ENCODE measurements at regions not wholly inside any gene's neighbourhood (a gene's known extent, or its start where the extent isn't known, plus 50 kb on each side); places are given as distances from the start of the nearest gene placed in this dataset.
"Not testable (repeated sequence)": the region's sequence is repeated elsewhere in the genome, so short reads cannot be mapped to it uniquely, and the experiment has no call there.

DNA sequence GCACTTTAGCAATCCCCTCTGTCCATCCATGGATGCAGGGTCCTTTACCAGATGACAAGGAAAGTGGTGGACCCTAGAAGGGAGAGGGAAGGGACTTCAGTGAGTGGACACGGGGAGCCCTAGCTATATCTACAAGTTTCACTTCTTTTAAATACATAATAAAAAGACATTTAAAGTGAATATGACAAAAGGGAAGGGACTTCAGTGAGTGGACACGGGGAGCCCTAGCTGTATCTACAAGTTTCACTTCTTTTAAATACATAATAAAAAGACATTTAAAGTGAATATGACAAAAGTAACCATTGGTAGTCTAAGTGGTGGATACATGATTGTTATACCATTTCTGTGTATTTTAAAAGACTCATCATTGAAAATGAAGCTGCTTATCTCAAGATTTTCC is 81.9 kb upstream of the HES1 start:
- no peak for DNase-seq

DNA sequence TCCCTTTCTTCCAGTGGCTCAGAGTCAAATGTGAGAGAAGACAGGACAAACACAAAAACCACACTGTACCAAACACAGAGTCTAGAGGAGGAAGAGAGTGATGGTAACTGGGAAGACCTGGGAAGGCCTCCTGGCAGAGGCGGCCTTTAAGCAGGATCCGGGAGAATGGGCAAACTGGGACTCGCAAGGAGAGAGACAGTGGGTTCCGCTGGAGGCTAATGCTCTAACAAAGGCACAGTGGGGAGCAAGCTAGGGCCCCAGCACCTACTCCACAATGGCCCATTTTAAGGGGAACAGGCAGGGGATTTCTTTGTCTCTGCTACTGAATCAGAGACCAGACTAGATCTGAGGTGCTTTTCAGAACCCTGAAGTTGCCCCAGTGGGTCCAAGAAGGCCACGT is 81.4 kb upstream of the HES1 start:
- no peak for DNase-seq

DNA sequence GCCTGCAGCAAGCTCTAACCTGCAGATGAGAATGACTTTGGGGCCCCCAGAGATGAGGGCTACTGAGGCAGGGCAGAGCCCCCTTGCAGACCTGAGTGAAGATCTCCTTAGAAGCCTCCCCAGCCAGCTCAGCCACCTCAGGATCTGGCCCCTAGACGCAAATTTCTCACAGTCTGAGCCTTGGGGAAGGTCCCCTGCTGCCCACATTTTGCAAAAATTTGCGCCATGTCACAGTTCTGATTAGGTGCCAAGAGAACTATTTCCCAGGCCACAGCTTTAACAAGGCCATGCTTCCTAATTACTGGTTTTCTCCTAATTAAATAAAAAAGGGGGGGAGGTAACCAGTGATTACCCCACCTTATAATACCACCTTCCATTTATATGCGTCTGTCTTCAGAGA is 81.0 kb upstream of the HES1 start:
- no peak for DNase-seq

DNA sequence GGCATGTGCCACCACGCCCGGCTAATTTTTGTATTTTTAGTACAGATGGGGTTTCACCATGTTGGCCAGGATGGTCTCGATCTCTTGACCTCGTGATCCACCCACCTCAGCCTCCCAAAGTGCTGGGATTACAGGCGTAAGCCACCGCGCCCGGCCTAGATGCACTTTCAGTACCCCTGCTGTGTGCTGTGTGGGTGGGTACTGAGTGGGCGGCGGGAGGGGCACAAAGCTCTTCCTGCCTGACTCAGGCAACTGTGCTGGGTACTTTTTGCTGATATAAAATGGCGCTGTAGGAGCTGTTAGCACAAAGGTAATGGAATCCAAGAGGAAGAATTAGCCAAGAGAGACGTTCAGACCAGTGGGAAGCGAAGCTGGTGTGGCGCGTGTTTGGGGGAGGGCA is 79.6 kb upstream of the HES1 start:
- DNase-seq: not testable (repeated sequence)

DNA sequence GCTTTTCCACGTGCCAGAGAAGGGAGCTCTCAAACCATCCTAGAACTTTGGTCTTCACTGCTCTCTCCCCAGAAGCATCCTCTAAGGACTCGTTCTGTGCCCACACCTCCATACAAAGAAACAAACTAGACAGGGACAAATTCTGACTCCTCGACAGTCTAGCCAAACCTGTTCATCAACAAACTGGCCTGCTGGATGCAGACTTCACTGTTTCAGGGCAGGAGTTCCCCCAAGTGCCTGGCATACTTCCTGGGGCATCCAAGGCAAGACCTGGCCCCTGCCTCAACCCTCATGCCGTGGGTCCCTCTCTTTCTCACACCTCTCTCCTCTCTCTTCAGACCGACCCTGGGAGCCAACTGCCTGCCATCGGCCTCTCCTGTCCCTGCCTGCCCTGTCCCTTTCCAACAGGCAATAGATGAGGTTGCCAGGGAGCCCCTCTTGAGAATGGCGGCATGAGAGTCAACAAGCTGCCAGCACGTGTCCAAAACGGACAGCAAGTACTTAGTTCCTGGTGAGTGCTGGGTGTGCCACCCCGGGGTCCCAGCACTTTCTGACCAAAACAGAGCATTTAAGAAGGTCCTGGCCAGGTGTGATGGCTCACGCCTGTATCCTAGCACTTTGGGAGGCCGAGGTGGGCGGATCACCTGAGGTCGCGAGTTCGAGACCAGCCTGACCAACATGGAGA is 79.1 kb upstream of the HES1 start:
- no peak for DNase-seq

DNA sequence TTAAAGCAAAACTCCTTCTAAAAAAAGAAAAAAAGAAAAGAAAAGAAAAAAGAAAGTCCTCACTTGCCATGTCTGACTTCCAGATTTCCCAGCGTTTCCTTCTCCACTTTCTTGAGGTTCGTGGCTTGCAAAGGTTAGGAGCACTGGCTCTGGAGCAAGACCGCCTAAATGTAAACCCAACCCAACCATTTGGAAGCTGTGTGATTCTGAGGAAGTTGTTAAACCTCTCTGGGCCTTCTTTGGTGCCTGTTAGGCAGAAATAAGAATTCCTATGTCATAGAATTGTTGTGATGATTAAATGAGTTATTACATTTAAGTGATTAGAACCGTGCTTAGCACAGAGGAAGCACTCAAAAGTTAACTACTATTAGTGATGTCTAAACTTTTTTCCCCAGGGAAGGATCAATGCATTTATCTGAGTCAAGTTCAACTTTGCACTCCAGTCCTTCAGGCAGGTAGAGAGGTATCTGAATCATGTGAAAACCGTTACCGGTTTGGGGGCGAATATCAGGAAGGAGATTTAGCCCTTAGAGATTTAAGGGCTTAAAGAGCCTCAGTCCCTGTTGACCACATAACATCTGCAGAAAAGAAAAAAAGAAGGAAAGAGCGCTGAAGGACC is 78.3 kb upstream of the HES1 start:
- no peak for DNase-seq

DNA sequence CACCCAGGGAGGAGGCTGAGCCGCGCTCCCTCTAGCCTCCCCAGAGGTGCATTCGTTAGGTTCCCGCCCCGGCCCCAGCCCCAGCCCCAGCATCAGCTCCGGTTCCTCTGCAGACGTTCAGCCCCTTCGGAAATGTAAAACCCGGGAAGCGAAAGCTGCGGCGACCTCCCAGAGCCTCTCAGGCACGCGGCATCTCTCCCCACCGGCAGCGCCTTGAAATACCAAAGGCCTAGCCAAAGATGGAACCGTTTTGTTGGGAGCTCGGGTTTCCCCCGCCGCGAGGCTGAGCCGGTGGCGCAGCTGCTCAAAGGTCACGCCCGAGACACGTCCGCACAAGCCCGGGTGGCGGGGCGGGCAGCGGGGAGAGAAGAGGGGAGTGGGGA is 77.8 kb upstream of the HES1 start:
- peak; percentile 5 for DNase-seq

DNA sequence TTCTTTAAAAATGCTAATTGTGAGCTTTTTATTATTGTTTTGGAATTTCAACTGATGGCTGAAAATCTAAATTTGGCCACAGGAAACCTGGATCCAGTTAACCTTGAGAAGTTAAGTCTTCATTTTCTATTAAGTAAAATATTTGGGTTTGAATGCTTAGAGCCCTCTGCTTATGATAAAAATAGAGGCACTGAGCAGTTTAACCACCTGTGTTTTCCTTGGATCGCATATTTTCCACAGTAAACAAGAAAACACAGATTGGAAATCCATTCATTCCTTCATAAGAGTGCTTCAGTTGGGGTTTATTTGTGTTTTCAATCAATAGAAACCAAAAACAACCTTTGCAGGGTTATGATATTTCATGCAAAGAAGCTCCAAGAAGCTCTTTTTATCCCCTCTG is 77.2 kb upstream of the HES1 start:
- DNase-seq: no peak

DNA sequence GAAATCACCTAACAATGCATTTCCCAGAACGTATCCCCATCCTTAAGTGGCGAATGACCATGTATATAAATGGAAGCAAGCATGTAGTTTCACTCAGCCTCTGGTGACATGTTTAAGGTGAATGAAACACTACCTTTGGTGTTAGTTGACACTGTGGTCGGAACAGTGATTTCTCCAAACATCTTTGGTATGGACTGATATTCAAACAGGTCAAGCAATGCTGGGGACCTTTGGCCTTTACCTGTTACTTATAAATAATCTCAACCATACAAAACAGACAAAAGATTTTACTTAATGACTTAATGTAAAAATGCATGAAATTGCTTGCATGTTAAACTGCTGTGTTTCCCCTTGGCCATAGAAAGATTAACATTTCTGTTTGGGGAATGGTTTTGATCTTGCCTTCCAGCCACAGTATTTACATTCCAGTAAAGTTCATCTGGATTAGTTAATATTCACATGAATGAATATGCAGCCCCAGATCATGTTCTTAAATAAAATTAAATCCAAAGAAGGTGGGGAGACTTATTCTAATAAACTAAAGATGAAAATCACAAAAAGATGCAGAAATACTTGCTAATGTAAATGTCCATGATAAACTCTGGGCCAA is 74.4 kb upstream of the HES1 start:
- no peak for DNase-seq

DNA sequence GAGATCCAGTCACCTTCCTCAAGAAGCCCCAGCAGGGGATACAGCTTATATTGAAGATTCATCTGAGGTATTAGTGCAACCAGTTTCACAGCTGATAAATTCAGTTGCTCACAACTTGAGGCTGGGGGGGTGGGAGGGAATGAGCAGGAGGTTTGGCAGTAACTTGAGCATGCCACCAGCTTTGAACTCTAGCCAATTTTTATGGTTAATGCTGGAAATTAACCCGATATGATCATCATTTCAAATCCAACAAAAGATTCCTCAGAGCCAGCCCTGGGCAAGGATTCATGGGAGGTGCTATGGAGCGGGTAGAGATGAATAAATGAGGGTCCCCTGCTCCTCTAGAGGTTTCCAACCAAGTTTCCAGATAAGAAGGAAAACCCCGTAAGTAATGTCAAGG is 73.1 kb upstream of the HES1 start:
- no peak for DNase-seq

DNA sequence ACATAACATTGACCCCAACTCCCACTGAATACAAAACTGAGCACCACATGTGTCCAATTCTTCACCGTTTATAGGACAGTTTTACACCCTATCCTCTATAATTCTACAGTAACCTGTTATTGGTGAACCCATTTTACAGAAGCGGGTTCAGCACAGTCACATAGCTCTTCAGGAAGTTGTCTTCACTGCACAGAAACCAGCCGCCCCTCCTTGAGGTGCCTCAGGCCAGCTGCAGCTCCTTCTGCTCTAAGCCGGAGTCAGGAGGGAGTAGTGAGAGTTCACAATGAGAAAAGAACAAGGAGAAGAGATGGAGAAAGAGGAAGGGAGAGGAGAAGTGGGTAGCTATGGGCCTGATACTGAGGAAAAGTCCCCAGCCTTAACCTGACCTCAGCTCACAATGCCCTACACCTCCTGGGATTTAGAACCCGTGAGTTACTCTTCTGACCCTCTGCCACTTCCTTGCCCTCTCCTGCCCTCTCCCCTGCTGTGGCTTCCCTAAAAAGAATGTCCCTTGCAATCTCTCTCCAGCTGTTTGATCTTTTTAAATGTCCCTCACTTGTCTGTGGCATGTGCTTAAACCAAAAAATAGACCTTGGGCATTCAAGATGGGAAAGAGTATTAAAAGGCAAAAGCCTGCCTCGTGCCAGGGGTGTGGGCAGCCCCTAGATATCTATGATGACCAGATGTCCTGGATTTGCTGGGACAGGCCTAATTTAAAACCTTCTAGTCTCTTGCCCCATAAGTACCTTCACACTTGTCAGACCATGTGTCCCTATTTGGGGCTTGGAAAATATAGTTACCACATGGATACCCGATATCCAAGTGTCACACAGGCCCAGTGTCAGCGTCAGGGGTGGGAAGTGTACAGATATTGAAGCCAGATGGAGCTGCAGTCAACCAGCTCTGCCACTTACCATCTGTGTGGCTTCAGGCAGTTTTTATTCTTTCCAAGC is 71.3 kb upstream of the HES1 start:
- no peak for DNase-seq

DNA sequence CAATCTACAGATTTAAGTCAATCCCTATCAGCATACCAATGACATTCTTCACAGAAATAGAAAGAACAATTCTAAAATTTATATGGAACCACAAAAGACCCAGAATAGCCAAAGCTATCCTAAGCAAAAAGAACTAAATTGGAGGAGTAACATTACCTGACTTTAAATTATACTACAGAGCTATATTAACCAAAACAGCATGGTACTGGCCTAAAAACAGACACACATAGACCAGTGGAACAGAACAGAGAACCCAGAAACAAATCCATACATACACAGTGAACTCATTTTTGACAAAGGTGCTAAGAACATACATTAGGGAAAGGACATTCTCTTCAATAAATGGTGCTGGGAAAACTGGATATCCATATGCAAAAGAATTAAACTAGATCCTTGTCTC is 68.6 kb upstream of the HES1 start:
- not testable (repeated sequence) for DNase-seq

DNA sequence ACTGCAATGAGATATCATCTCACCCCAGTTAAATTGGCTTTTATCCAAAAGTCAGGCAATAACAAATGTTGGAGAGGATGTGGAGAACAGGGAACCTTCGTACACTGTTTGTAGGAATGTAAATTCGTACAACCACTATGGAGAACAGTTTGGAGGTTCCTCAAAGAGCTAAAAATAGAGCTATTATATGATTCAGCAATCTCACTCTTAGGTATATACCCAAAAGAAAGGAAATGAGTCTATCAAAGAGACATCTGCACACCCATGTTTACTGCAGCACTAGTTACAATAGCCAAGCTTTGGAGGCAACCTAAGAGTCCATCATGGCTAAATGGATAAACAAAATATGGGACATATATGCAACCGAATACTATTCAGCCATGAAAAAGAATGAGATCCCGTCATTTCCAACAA is 68.0 kb upstream of the HES1 start:
- DNase-seq: no peak

DNA sequence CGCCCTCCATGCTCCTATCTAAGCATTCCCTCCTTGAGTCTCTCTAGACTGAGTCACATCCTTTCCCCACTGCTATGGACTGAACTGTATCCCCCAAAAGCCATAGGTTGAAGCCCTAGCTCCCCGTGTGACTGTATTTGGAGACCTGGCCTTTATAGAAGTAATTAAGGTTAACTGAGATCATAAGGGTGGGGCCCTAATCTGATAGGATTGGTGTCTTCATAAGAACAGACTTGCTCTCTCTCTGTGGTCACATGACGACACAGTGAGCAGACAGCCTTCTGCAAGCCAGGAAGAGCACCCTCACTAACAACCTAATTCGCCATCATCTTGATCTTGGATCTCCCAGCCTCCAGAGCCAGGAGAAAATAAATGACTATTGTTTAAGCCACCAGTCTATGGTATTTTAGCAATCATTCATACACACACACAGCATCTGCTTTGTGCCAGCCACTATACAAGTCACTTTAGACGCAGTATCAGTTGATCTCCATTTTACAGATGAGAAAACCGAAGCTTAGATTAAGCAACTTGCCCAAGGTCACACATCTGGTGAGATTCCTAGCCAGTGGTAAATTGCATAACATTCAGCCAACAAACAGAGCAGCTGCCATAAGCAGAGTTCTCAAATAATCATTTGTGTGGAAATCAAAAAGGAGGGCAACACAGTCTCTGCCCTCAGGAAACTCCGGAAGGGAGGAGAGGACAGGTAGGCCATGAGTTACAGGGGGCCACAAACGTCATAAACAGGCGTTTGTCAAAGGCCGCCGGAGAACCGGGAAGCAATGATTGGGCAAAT is 66.3 kb upstream of the HES1 start:
- no peak for DNase-seq

DNA sequence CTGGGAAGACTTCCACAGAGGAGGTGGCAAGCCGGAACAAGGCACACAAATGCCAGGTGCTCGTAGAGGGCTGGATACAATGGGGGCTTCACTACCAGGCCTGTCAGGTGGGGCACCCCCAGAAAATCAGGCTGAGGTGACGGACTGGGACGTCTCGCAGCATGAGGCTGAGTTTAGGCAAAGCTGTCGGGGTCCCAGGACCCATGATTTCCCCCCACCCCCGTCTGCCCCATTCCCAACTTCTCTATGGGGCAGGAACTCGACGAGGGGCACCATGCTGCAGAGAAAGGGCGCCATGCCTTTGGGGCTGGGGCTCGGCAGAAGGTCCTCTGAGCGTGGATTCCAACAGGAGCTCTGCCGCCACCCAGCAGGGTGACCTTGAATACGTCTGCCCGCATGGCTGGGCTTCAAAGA is 65.7 kb upstream of the HES1 start:
- no peak for DNase-seq

DNA sequence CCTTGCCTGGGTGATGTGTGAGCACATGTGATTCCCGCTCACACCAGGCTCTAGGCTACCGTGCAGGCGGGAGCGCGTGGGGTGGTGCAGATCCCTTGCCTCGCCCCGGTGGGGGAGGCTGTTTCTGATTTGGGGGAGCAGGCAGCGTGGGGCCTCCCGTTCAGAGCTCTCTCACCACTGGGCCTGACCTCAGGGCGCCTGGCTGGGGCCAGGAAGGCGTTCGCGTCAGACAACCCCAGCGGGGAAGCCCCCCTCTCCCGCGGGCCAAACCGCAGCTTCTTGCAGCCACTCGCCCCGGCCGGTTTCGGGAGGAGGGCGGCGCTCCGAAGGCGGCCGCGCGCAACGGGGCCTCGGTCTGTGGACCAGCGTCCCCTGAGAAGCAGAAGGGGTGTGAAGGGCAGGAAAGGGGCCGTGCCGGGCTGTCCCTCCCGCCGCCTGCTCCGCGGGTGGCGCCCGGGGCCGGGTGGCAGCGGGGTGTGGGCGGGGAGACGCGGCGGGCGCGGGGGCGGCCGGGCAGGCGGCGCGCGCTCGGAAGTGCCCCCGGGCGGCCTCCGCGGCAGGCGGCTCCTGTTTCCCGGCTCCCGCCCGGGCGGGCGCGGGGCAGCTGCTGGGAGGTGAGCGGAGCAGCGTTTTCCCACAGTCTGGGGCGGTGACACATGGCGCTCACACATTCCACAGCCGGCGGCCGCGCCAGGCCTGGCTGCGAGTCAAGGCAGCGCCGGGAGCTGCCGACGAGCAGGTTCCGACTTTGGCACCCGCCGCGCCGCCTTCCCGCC is 65.1 kb upstream of the HES1 start:
- DNase-seq: peak; percentile 54

DNA sequence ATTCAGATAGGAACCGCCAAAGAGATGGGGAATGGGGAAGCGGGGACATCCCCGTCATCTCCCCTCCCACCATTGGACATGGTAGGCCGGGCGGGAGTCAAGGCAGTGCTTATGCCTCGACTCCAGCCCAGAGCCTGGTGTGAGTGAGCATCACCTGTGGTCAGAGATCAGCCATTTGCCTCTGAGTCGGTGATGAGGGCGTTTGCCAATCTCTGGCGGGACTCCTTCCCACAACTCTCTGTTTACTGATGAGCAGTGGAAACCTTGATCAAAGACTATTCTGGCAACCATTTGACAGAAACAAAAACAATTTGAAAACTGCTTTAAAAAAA is 63.9 kb upstream of the HES1 start:
- DNase-seq: no peak

DNA sequence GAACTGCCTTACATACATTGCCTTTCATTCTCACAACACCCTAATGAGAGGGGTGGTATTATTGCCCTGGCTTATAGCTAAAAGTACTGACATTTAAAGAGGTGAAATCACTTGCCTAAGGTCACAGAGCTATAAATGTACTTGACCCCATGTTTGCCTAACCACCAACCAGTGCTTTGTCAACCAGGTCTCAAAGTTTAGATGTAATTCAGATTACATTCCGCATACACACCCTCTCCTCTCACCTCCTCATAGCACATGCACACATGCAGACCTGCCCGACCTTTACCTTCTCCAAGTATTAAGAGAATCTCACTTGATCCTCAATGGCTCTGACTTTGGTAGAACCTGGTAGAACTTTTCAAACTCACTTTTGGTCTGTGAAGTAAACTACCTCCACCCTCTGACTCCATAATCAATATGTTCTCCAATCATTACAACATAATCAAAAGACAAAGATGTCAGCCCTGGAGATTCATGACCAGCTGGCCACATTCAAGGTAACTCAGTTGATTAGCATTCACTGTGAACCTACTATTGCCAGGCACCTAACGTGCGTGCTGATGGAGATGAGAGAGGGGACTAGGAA is 63.2 kb upstream of the HES1 start:
- no peak for DNase-seq

DNA sequence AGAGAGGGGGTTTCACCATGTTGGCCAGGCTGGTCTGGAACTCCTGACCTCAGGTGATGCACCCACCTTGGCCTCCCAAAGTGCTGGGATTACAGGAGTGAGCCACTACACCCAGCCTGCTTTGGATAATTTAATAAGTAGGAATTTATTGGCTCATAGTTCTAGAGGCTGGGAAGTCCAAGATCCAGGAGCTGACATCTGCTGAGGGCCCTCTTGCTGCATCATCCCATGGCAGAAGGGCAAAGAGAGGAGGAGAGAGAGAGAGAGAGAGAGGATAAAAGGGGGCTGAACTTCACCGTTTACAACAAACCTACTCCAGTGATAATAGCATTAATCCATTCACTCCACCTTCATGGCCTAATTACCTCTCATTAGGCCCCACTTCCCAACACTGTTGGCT is 62.0 kb upstream of the HES1 start:
- DNase-seq: no peak

DNA sequence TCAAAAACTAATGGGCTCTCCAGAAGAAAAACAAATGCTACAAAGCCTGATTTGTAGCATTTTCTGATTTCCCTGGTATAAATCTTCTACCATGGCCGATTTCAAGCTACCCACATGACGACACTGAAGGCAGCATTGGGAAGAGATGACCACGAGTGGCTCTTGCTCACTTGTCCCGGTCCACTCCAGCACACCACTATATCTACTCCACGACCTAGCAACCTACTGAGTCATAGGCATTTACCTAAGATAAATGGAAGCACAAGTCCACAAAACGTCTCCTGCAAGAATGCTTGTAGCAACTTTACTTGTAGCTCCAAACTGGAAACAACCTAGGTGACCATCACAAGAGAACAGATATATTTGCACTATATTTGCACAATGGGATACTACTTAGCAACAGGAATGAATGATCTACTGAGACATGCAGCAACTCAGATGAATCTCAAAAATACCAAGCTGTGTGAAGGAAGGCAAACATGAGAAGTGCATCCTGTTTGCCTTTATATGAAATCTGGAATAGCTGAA is 60.8 kb upstream of the HES1 start:
- DNase-seq: no peak

DNA sequence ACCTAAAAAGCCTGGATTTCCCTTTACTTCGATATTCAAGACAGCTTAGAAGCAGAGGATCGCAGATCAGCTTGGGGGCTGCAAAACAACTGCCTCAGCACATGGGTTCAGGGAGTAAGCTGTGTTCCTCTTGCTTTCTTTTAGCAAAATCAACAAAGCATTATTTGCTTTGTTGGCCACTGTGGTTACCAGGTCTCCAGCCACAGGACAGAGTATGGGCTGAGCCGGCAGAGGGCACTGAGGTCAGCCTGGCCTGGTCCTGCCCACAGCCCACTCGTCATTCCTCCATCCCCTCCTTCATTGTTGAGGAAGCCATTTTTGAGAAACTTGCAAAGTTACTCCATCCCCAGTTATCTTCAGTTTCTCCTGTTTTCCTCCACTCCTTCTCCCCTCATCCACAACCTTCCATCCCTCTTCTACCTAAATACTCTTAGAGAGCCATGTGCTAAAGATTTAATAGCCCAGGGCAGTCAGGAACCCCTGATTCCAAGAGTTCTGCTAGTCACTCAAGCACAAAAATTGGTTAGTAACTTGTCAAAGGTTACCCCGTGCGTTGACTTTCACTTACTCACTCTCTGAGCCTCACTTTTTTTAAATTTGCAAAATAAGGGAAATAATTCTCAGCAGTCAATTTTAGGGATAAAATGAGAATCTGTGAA is 60.0 kb upstream of the HES1 start:
- DNase-seq: no peak

Data from CD4-positive, alpha-beta T cell treated with Interleukin-17A for 1 hour (primary cell).